K562 (cell line): ENCODE measurements at regions not wholly inside any gene's neighbourhood (a gene's known extent, or its start where the extent isn't known, plus 50 kb on each side); places are given as distances from the start of the nearest gene placed in this dataset.

Experiments used
- ATAC-seq: fragments of 200-7000 bp; cut with Tn5 transposase; 3 replicates; pipeline ENCODE4 v1.9.1; 2020; ENCODE audit warnings: moderate library complexity
- BruUV-seq: library from RNA; stranded (reverse); fragments of 400-500 nt; replicated peaks from 2 replicates; lab custom pipeline; 2021; lab: Mats Ljungman, UMichigan
- CTCF ChIA-PET: fragments of 300-600 bp; formaldehyde crosslinking; extraction: SDS; loops from one replicate; lab custom pipeline; 2021; ENCODE audit warnings: low intra/inter-chr PET ratio; lab: Yijun Ruan, JAX
- POLR2A ChIA-PET: fragments of 300-600, 350-650 bp; sonication (Branson Sonifier 250); formaldehyde crosslinking; extraction: SDS; loops from one replicate; lab custom pipeline; 2021; ENCODE audit warnings: antibody characterized with exemption, inconsistent platforms; lab: Yijun Ruan, JAX
- DNase-seq, 4 experiments: peaks; one replicate each; pipeline versions ENCODE4 v3.0.0 to v3.0.0-alpha.2; 2011 to 2018; ENCODE audit warnings: low spot score in 3 of 4, mixed read lengths in 3 of 4; ENCODE audit errors: extremely low read depth in 1 of 4
- FAIRE-seq: peaks from 2 replicates; lab custom pipeline; 2011; peaks lifted over from hg19 to GRCh38; lab: Jason Lieb, UNC
- H2AFZ ChIP-seq: 2 replicates; pipeline ENCODE4 v1.6.0; 2011; ENCODE audit warnings: low read depth, low read length, control low read depth, inconsistent platforms
- H3K27ac ChIP-seq: fragments of 200-600 bp; 3 replicates; pipeline ENCODE4 v1.8.0; 2011; ENCODE audit warnings: low read depth, mild to moderate bottlenecking, control low read depth, inconsistent platforms, low read length, moderate library complexity, mixed read lengths; ENCODE audit errors: extremely low read depth
- H3K27me3 ChIP-seq, 2 experiments: fragments of 300-600 bp in 1 of 2; 2 replicates in 1 of 2; 3 replicates in 1 of 2; pipeline versions ENCODE4 v1.6.0 to v1.8.0; 2011; ENCODE audit warnings: inconsistent platforms in 2 of 2, low read length in 2 of 2, mild to moderate bottlenecking in 1 of 2, mixed read lengths in 1 of 2, moderate library complexity in 1 of 2; ENCODE audit not compliant: control insufficient read depth in 2 of 2, insufficient read depth in 2 of 2
- H3K36me3 ChIP-seq: fragments of 300-600 bp; 3 replicates; pipeline ENCODE4 v1.8.0; 2011; ENCODE audit warnings: mild to moderate bottlenecking, low read length, inconsistent platforms; ENCODE audit not compliant: control insufficient read depth, insufficient read depth
- H3K4me1 ChIP-seq, 2 experiments: fragments of 200-600 bp in 1 of 2; replicated peaks in 1 of 2; 2 replicates in 1 of 2; 3 replicates in 1 of 2; pipeline versions ENCODE4 v1.5.1 to v1.8.0; 2011; ENCODE audit warnings: inconsistent platforms in 2 of 2, low read length in 2 of 2, mild to moderate bottlenecking in 1 of 2, mixed read lengths in 1 of 2, moderate library complexity in 1 of 2; ENCODE audit not compliant: control insufficient read depth in 2 of 2, insufficient read depth in 2 of 2
- H3K4me2 ChIP-seq: 2 replicates; pipeline ENCODE4 v1.6.1; 2011; ENCODE audit warnings: low read length, control low read depth, inconsistent platforms, mixed read lengths; ENCODE audit not compliant: insufficient read depth
- H3K4me3 ChIP-seq: fragments of 200-600 bp; sonication (generic), shearing (Covaris generic); 2 replicates; pipeline ENCODE4 v1.5.1; 2016; ENCODE audit warnings: control low read depth, inconsistent platforms
- H3K79me2 ChIP-seq: fragments of 200-600 bp; 3 replicates; pipeline ENCODE4 v1.8.0; 2011; ENCODE audit warnings: low read length, inconsistent platforms; ENCODE audit not compliant: control insufficient read depth, insufficient read depth
- H3K9ac ChIP-seq, 2 experiments: 2 replicates each; pipeline versions ENCODE4 v1.6.0 to v1.6.1; 2011; ENCODE audit warnings: low read depth in 2 of 2, low read length in 2 of 2, control low read depth in 1 of 2, inconsistent platforms in 1 of 2, mild to moderate bottlenecking in 1 of 2, mixed read lengths in 1 of 2; ENCODE audit not compliant: insufficient read depth in 1 of 2
- H3K9me1 ChIP-seq: one replicate; pipeline ENCODE4 v1.6.0; 2011; ENCODE audit warnings: inconsistent platforms, mild to moderate bottlenecking, low read length, moderate library complexity; ENCODE audit not compliant: control insufficient read depth, insufficient read depth
- H3K9me3 ChIP-seq: replicated peaks from 2 replicates; pipeline ENCODE4 v1.5.1; 2011; ENCODE audit warnings: low read depth, low read length, inconsistent platforms; ENCODE audit not compliant: control insufficient read depth, insufficient read depth
- H4K20me1 ChIP-seq: replicated peaks from 2 replicates; pipeline ENCODE4 v1.6.1; 2011; ENCODE audit warnings: low read length, inconsistent platforms, mixed read lengths; ENCODE audit not compliant: control insufficient read depth, insufficient read depth
- CBX8 ChIP-seq: fragments of 200-600 bp; sonication (generic); IDR thresholded peaks from 2 replicates; pipeline ENCODE4 v1.6.1; 2012; ENCODE audit warnings: borderline replicate concordance, mixed run types, low read depth, mild to moderate bottlenecking, moderate library complexity, mixed read lengths, low read length, control low read depth, inconsistent platforms; ENCODE audit not compliant: poor library complexity, severe bottlenecking; ENCODE audit errors: extremely low read depth
- ESRRB ChIP-seq: fragments of 250-450 bp; sonication (Bioruptor Pico); IDR thresholded peaks from 2 replicates; pipeline ENCODE4 v1.5.0; 2020; ENCODE audit warnings: mild to moderate bottlenecking, moderate library complexity, borderline replicate concordance
- HDAC3 ChIP-seq: fragments of 450-650 bp; IDR thresholded peaks from 2 replicates; pipeline ENCODE4 v1.6.1; 2018; ENCODE audit warnings: borderline replicate concordance, mild to moderate bottlenecking, moderate library complexity; ENCODE audit not compliant: partially characterized antibody
- KDM2B ChIP-seq: fragments of 250-450 bp; sonication (Bioruptor Pico); IDR thresholded peaks from 2 replicates; pipeline ENCODE4 v1.8.0; 2021; ENCODE audit warnings: mild to moderate bottlenecking, moderate library complexity
- MAFK ChIP-seq: IDR thresholded peaks from 2 replicates; pipeline ENCODE4 v1.6.1; 2011; ENCODE audit warnings: low read length, improper control_type of control experiment
- MCM5 ChIP-seq: fragments of 450-650 bp; IDR thresholded peaks from 2 replicates; pipeline ENCODE4 v1.6.1; 2016; ENCODE audit warnings: low read depth
- NBN ChIP-seq: fragments of 450-650 bp; IDR thresholded peaks from 2 replicates; pipeline ENCODE4 v1.6.1; 2016; ENCODE audit warnings: low read depth, mild to moderate bottlenecking
- RFX1 ChIP-seq: fragments of 450-650 bp; IDR thresholded peaks from 2 replicates; pipeline ENCODE4 v1.6.1; 2016; ENCODE audit warnings: mild to moderate bottlenecking, moderate library complexity
- SLC30A9 ChIP-seq: fragments of 250-450 bp; sonication (Bioruptor Pico); IDR thresholded peaks from 2 replicates; pipeline ENCODE4 v1.8.0; 2022; ENCODE audit warnings: mild to moderate bottlenecking, moderate library complexity
- SP2 ChIP-seq: IDR thresholded peaks from 2 replicates; pipeline ENCODE4 v1.6.1; 2011; ENCODE audit warnings: mild to moderate bottlenecking, low read depth, low read length, moderate library complexity; ENCODE audit not compliant: poor library complexity, severe bottlenecking; ENCODE audit errors: extremely low read depth
- TEAD2 ChIP-seq: fragments of 450-650 bp; IDR thresholded peaks from 2 replicates; pipeline ENCODE4 v1.6.1; 2016; ENCODE audit warnings: missing genetic modification characterization, control low read depth, missing compliant biosample characterization
- TGIF2 ChIP-seq: sonication (generic); formaldehyde crosslinking; IDR thresholded peaks from 2 replicates; pipeline ENCODE4 v1.8.1; 2022; ENCODE audit warnings: mild to moderate bottlenecking, missing genetic modification reagents, moderate library complexity
- TRIM25 ChIP-seq: fragments of 450-650 bp; IDR thresholded peaks from 2 replicates; pipeline ENCODE4 v1.7.0; 2016; ENCODE audit warnings: borderline replicate concordance
- ZNF121 ChIP-seq: sonication (generic); formaldehyde crosslinking; conservative IDR thresholded peaks from 2 replicates; pipeline ENCODE4 v1.8.0; 2022; ENCODE audit warnings: missing genetic modification reagents
- ZNF316 ChIP-seq: fragments of 450-650 bp; IDR thresholded peaks from 2 replicates; pipeline ENCODE4 v1.6.1; 2016
- ZNF354B ChIP-seq: fragments of 250-450 bp; sonication (Bioruptor Pico); IDR thresholded peaks from 2 replicates; pipeline ENCODE4 v1.4.0; 2020
- WGBS: fragments of 100-300 bp; shearing (Covaris generic); methylation state at CpG from one replicate; pipeline ENCODE4 v1.1.6; 2016; ENCODE audit warnings: low coverage, mixed read lengths; ENCODE audit not compliant: insufficient coverage; ENCODE audit errors: missing lambda C conversion rate; 5-methylcytosine and 5-hydroxymethylcytosine counted together
- in situ Hi-C: fragments of 300-500 bp; cut with MboI; formaldehyde crosslinking; loops from 4 replicates; pipeline ENCODE4 v1.15.0; 2018; ENCODE audit warnings: inconsistent platforms, mixed read lengths
- intact Hi-C: fragments of 100-400 bp; cut with micrococcal nuclease; formaldehyde crosslinking; loops from 2 replicates; pipeline ENCODE4 v1.14.2; 2022

DNA sequence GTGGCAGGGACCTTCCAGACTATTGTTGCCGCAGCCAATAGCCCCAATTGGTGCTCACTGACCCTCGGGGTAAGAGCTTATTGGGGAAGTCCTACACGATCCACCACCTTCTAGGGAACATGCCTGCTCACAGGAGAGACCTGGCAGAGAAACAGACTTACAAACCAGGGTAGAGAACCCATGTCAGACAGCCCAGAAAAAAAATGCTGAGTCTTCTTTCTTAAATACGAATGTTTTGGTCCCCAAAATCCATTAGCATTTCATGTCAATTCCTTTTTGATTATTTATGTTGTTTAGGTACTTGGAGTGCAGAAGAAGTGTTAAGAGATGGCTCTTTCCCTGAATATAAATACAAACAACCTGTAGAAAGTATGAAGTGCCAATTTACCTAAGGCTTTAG lies 84.9 kb upstream of the PDE10A start:
- no peaks in the 10 kb centered on the region for H3K27me3 ChIP-seq
- no peak overlapping the region for H2AFZ ChIP-seq
- intact Hi-C loops, result no loop called here
- FAIRE-seq (no peak), ATAC-seq (no peak), DNase-seq (no peak)
- no peaks in the 10 kb centered on the region for H3K36me3 ChIP-seq
- H3K79me2 ChIP-seq, result no peaks in the 10 kb centered on the region
- no peak overlapping the region for H3K27ac ChIP-seq
- no peaks in the 10 kb centered on the region for H3K9me1 ChIP-seq
- in situ Hi-C loops, result no loop called here
- ChIA-PET CTCF (no interaction called here), POLR2A (interaction anchor here (0.7 kb wide), 1 partner anchor 8 kb away, joined by 3 read pairs; no protein-coding TSS in a partner anchor)
- H3K4me2 ChIP-seq, result no peak overlapping the region
- no peak overlapping the region for H3K9ac ChIP-seq
- 0% methylated on average over 4 of the region's 4 CpGs for WGBS
- H3K4me3 ChIP-seq, result no peak overlapping the region
- no peak for TF ChIP-seq TGIF2
- no peak for TF ChIP-seq MAFK
- peak; percentile 46 for TF ChIP-seq ZNF316
- TF ChIP-seq CBX8, result no peak
- no TSS peak for BruUV-seq
- no peaks in the 10 kb centered on the region for H3K9me3 ChIP-seq
- no peaks in the 10 kb centered on the region for H4K20me1 ChIP-seq
- H3K4me1 ChIP-seq, result no peaks in the 10 kb centered on the region

DNA sequence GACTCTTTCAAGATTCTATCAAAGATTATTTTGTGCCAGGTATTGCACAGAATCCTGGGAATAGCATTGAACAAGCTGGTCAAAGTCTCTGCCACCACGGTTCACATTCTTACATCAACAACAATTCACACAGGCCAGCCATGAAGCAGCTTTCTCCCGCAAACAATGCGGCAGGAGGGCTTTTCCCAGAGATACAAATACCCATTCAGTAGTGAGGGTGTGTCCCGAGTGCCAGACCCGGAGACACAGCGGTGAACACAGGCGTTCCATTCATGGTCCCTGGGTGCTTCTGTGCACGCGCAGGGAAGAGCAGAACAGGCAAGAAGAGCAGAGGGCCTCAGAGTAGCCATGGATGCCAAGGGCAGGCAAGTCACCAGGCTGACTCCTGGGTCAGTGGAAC lies 83.3 kb upstream of the PDE10A start:
- Histone ChIP-seq H3K27ac (no peak overlapping the region), H3K9ac (no peak overlapping the region), H4K20me1 (no peaks in the 10 kb centered on the region), H3K4me2 (no peak overlapping the region), H3K36me3 (no peaks in the 10 kb centered on the region), H2AFZ (no peak overlapping the region), H3K79me2 (no peaks in the 10 kb centered on the region), H3K9me1 (no peaks in the 10 kb centered on the region), H3K4me1 (no peaks in the 10 kb centered on the region), H3K4me3 (no peak overlapping the region), H3K9me3 (no peaks in the 10 kb centered on the region), H3K27me3 (no peaks in the 10 kb centered on the region)
- in situ Hi-C loops, result no loop called here
- ATAC-seq (no peak), DNase-seq (no peak), FAIRE-seq (no peak)
- under 1% methylated on average over 9 of the region's 9 CpGs for WGBS
- BruUV-seq, result no TSS peak
- POLR2A ChIA-PET, result interaction anchor here (1.1 kb wide), 1 partner anchor 29 kb away, joined by 3 read pairs; no protein-coding TSS in a partner anchor
- intact Hi-C loops, result no loop called here
- TF ChIP-seq SLC30A9 (CRISPR knock-in tag), result no peak
- TF ChIP-seq SP2, result no peak
- TF ChIP-seq KDM2B, result no peak
- TF ChIP-seq ZNF121 (CRISPR knock-in tag), result no peak
- no peak for TF ChIP-seq TEAD2 (tag)
- TF ChIP-seq HDAC3, result no peak
- TF ChIP-seq ESRRB (CRISPR knock-in tag), result no peak
- TF ChIP-seq MCM5, result no peak
- TF ChIP-seq NBN, result no peak
- TF ChIP-seq TRIM25, result no peak
- TF ChIP-seq RFX1, result no peak
- no peak for TF ChIP-seq ZNF354B (CRISPR knock-in tag)
- CTCF ChIA-PET, result no interaction called here
